HUDEP-2 (cell line): ENCODE measurements at regions not wholly inside any gene's neighbourhood (a gene's known extent, or its start where the extent isn't known, plus 50 kb on each side); places are given as distances from the start of the nearest gene placed in this dataset.
"Not testable (repeated sequence)": the region's sequence is repeated elsewhere in the genome, so short reads cannot be mapped to it uniquely, and the experiment has no call there.

Source experiments
- DNase-seq, 76 experiments: peaks; one replicate each; lab custom pipeline; 2025; ENCODE audit not compliant: unreplicated experiment in 76 of 76; lab: John Stamatoyannopoulos, UW

DNA sequence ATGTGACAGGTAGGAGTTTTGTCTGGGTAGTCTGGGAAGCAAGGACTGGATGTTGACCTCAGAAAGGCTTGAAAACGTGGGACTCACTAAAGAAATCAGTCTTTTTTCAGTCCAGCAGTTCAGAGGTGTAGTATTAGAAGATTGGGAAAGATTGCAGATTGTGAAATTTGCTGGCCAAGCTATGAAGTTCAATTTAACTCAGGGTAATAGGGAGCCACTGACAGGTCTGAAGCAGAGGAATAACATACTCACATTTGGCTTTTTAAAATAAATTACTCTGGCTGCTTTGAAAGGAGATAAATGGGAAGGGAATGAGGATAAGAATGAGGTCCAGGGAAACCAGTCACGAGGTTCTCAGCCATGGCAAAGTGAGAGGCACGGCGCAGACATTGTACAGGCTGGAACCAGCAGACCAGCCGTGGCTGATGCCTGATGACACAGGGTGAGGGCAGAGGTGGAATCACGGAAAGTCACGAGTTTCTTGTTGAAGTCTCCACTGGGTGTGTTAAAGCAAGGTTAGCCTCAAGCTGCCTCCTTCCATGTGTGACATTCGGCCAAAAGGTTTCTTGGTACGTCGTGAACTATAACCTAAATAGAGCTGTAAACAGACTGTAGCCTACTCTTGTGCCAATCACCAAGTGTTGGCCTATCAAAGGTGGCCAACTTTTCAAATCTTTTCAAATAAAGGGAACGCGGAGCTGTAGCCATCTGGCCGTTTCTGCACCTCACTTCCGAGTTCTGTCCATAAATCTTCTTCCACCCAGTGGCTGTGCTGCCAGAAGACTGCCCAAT lies 377.6 kb downstream of the IRS2 start:
- no peak for DNase-seq

DNA sequence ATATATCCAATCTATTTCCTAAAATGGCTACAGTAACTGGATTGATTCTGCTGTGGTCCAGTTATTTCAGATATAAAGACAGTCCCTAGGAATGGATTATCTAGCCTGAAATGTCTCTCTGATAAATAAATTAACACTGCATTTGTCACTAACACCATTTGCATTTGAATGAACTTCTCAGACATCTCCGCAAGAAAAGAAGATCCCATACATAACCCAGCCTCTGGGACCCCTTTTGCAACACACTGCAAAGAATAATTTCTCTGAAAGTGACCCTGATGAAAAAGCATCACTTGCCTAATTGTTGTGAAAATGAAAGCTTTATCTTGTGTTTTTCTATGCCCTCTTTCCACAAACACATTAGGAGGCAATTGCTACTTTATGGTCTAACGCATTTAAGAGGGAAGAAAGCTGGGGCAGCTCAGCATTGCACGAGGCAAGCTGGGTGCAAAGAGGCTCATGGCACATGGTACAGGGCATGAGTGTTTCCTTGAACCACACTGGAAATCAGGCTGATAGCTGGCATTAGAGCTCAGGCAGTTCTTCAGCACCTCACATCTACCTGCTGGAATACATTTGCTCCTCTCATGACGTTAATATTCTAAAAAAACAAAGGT lies 379.9 kb downstream of the IRS2 start:
- no peak for DNase-seq

DNA sequence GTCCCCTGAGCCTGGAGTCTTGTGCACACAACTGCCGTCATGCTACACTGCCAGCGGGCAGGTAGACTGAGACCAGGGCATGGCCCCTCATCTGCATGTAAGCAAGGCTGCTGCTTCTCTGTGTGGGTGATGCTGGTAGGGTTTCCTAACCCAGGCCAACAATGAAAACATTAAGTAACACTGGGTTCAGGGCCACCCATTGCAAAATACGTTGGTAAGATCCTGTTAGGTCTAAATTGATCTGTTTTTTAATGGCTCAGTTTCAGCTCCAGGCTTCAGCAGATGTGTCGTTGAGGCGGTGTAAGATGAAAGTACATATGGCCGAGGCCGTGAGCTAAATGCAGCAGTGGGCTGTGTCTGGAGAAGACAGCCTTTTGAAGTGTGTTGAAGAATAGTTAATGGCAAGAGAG lies 383.4 kb downstream of the IRS2 start:
- no peak for DNase-seq

DNA sequence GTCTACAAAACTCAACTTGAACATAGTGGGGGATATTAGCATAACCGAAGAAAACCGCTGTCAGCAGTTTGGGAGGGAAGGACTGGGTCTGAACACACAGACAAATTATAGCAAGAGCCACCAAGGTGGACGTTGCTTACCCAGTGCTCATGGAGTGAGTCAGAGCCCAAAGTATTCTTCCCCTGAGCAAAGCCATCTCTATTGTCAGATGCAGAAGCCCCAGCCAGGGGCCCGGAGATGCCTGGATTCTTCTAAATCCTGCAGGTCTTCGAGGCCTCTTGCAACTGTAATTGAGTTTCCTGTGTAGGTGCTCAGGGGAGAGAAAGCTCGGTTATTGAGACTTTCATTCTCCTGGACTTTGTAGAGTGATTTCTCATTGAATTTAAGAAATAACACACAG lies 384.5 kb downstream of the IRS2 start:
- no peak for DNase-seq

DNA sequence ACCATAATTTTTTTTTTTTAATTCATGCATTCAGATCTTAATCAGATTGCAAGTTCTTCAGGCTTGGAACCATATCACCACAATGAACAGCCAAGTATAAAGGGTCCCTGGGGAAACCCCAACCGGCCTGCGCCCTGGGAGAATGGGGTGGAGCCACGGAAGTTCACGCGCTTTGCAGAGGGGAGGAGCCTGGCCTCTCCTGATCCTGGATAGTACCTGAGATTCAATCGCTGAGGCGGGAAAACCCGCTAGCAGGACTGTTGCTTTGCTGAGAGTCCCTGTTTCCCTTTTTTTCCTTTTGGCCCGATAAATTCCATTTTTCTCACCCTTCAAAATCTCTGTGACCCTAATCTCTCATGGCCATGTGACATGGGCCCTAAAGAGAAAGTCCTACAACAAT lies 385.1 kb downstream of the IRS2 start:
- no peak for DNase-seq

DNA sequence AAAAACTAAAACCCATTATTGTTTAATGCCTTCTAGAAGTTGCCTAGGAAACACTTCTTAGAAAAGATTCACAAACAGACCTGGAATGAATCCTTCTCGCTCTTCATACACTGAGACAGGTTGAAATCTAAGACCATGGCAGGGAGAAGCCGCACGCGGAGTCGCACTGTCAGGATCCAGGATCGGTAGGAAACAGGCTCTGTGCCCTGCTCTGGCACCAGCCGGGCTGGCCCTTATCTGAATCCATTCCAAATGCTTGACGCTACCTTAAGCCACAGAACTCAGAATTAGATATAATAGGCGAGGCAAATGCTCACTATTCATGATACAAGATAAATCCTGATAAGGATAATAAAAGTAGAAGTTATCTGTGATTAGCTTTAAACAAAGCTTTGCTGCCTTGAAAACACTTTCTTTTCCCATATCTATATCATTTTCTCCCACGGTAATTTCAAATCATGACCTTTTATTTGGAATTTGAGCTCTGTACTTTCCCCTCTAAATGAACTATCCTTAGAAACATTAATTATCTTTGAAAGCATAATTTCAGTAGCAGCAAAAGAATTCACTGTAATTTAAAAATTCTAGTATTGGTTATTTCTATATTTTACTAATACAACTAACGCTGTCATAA lies 385.6 kb downstream of the IRS2 start:
- no peak for DNase-seq

DNA sequence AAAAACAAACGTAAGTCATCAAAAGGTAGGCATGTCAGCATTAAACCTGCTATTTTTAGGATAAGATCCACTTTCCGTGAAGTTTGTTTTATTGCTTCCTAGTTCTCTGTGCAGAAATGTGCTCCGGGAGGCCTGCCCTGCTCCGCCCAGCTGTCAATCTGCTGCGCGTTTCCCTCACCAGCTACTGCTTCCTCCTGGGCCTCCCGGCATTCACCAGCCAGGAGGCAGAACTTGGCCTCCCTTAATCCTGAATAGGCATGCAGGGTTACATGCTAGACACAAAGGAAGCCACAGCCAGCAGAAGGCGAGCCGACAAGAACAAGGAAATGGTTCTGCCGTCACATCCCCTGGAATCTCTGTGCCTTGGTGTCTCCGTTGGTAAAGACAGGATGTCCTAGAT lies 386.2 kb downstream of the IRS2 start:
- DNase-seq, result no peak

DNA sequence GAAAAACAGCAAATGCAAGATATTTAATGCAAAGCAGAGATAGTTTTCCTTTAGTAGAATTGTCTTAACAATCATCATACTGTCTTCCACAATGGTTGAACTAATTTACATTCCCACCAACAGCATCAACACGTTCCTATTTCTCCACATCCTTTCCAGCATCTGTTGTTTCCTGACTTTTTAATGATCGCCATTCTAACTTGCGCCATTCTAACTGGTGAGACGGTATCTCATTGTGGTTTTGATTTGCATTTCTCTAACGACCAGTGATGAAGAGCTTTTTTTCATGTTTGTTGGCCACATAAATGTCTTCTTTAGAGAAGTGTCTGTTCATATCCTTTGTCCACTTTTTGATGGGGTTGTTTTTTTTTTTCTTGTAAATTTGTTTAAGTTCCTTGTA lies 388.3 kb downstream of the IRS2 start:
- not testable (repeated sequence) for DNase-seq

DNA sequence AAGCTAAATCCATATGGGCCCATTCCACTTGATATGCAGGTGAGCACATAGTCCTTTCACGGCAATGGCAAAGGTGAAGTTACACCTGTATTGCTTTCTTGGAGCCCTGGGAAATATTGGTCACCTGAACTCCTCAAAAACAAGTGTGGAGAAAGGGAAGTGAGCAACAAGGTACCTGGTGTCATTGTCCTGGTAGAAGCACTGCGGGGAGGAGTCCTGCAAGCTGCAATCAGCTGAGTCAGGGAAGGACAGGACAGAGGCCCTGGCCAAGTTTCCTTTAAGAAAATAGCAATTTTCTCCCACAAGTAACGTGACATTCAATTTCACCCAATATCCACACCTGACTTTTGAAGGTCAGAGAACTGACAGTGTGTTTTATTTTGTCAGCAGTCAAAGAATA lies 389.1 kb downstream of the IRS2 start:
- no peak for DNase-seq

DNA sequence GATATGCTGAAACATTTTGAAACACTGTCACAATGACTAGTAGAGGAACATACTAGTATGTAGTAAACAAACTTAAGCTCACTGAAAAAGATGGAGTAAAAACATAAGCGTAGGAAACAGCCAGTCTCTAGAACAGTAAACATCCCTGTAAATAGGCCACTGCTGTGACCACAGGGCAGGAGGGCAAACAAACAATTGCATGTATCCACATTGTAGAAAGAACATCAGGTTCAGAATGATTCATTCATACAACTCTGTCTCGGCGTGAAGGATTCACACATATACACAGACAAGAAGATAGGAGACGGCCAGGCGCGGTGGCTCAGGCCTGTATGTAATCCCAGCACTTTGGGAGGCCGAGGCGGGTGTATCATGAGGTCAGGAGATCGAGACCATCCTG lies 390.1 kb downstream of the IRS2 start:
- no peak for DNase-seq

DNA sequence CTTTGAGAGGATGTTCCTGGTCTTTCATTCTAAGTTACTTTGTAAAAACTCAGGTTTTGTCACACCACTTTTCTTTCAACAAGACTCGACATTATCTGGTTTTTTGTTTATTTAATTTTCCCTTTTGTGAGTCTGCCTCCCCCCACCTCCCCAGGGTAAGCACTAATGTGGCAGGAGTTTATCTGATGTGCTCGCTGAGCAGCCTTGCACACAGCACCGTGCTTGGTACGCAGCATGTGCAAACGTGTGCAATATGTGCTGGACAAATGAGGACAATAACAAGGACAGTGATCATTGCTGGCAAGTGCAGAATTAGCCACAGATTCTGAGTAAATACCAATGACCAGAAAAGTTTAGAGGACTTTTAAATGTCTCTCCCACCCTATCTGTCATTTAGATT lies 391.4 kb downstream of the IRS2 start:
- DNase-seq, result no peak

DNA sequence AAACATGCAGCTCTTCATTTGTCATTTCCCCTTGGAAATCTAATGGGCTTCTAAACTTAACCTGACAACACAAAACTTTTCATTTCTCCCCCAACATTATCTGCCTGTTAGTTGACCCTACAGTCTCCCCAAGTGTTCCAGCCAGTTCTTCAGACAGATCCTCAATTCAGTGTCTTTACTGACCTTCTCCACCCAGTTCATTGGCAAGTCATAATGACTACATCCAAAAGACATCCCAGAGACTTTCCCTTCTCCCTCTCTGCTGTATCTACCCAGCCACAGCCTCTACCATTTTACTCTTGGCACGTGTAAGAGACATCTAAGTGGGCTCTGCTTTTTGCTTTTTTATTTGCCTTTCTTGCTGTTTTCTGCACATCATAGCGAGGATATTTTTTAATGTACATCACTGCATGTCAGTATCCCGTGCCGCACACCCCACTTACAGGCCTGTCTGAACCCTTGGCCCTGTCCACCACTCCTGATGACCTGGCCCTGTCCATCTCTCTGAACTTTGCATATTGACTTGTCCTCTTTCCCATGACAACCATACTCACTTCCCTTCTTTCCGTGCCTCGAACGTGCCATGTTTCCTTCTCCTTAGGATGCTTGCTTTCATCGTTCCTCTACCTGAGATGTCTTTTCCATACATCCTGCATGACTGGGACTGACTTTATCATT lies 391.9 kb downstream of the IRS2 start:
- no peak for DNase-seq

DNA sequence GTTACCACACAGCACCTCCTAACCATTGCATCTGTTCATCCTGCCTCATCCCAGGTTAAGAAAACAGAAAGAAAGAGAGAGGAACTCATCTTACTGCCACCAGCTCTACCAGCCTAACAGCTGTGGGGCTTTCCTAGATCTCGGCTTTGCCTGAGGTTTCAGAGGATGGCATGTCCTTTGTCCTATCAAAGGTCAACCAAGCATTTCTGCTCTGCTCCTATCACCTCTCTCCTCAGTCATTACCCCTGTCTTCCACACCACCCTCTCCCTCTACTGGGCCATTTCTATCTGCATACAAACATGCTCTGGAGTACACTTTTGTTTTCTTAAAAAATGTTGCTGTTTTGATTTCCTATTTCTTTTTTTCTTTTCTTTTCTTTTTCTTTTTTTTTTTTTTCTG lies 393.3 kb downstream of the IRS2 start:
- DNase-seq, result no peak

DNA sequence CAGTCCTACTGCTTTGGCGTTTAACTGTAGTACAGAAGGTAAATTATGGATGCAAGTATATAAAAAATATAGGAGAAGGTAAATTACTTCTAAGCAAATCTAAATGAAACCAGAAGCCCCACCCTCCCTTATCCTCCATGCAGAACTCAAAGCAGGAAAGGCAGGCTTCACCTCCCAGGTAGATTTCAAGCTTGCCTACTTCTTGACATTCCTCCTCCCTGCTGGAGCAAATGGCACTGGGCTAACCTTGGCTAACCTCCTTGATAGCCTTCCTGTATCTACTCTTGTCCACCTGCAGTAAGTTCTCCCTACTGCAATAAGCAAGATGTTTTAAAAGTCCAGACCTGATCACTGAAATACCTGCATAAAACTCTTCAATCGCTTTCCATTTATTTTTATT lies 396.0 kb downstream of the IRS2 start:
- no peak for DNase-seq

DNA sequence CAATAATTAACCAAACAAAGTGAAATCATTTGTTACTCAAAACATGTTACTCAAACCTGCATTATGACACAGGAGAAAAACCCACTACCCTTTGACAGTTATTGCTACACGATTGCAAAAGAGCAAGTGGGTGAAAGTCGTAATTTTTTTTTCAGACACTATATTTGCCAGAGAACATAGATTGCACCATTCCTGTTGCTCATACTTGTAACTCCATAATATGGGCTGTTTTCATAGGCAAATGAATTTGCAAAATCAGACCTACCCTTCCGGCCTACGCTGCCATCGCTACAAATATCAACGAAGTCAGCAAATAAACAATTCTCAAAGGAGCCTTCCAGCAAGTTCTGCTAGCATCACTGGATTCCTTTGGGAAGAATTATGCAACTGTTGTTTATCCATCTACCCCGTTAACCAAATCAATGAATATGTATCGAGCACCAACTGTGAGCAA lies 396.5 kb downstream of the IRS2 start:
- DNase-seq, result no peak

DNA sequence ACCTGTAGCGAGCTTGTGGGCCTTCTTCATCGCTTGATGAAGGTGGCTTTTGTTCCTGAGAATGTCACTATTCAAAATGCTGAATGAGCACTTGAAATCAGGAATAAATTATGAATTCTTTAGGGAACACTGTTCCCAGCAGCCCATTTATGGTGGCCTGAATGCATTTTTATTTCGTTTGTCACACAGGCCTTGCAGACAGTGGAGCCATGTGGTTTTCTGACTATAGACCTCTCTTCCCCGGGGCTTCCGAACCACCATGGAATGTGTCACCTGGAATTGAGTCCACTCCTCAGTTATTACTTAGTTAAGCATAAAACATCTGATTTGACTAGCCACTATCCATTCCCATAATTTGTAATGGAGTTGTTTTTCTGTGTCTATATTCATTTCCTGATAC lies 396.9 kb downstream of the IRS2 start:
- no peak for DNase-seq

DNA sequence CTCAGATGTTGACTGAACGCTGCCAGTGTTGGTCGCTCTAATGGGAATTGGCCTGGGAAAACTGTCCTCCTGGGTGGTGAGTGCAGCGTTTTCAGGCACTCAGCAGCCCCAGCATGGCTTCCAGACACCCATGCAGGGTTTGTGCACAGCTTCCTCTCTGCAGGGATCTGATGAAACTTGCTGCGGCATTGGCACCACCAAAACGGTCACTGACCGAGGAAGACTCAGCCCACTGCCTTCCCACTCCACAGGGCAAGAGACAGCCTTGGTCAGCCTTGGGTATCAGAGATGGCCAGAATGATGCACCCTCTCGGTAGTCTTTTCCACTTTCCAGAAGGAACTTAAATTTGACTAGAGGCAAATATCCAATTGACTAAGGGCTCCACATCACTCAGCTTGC lies 398.9 kb downstream of the IRS2 start:
- no peak for DNase-seq

DNA sequence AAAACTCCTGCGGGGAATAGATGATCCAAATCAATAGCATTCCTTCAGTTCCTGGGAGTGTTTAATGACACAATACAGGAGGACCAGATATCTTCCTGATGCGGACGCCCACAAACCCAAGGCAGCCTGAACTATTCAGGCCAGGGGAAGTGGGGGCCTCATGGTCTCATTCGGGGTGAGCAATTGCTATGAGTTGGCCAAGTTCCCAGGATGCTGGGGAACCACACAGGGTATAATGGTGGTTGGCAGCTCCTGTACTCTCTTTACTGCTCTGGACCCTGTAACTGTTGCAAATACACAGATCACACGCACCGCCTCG lies 401.2 kb downstream of the IRS2 start:
- DNase-seq, result no peak

DNA sequence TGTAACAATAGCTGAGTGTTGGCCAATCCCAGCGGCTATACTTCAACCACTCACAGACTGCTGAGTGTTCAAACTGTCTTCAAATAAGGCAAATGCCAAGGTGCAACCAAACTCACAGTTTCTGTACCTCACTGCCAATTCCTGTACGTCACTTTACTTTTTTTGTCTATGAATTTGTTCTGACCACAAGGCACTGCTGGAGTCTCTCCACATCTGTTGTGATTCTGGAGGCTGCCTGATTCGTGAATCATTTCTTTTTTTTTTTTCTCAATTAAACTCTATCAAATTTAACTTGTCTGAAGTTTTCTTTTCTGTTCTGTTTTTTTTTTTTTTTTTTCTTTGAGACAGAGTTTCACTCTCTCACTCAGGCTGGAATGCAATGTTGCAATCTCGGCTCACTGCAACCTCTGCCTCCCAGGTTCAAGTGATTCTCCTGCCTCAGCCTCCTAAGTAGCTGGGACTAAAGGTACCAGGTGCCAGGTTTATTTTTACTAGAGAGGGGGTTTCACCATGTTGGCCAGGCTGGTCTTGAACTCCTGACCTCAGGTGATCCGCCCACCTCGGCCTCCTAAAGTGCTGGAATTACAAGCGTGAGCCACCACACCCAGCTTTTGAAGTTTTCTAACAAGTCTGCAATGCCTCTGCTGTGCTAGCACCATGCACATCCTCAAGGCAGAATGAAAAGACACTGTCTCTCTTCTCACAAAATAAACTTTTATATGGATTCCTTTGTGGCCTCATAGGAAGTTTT lies 401.7 kb downstream of the IRS2 start:
- DNase-seq, result no peak

DNA sequence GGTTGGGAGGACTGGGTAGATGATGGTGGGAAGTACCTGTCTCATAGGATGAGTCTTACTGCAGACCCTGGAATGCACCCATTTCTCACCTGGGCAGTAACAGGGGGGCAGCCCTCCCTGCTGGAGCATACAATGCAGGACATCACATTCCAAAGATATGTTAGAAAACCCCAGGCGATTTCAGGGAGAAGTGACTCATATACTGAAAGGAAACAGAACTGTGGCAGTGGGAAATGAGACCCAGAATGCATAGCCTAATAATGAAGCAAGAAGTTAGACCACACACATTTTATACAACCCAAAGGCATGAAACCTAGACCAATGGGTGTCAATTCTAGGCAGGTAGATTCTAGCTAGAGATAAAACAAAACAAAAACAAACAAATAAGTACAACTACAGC lies 402.7 kb downstream of the IRS2 start:
- no peak for DNase-seq
